ENCODE measurements at regions not wholly inside any gene's neighbourhood (a gene's known extent, or its start where the extent isn't known, plus 50 kb on each side); places are given as distances from the start of the nearest gene placed in this dataset.

GRCh38 chr2:157164891-157165290, 92.6 kb upstream of the GALNT5 start:
- TF ChIP-seq EP300 (IDR thresholded peaks at IDR 0.05; ENCODE audit: borderline replicate concordance) (no peak), TCF12 (IDR thresholded peaks at IDR 0.05; ENCODE audit: low read depth) (no peak), CREB1 (IDR thresholded peaks at IDR 0.05; ENCODE audit: low read depth) (no peak), FOXM1 (IDR thresholded peaks at IDR 0.05; ENCODE audit: borderline replicate concordance, low read depth) (no peak)
